ENCODE measurements at regions not wholly inside any gene's neighbourhood (a gene's known extent, or its start where the extent isn't known, plus 50 kb on each side); places are given as distances from the start of the nearest gene placed in this dataset.

DNA sequence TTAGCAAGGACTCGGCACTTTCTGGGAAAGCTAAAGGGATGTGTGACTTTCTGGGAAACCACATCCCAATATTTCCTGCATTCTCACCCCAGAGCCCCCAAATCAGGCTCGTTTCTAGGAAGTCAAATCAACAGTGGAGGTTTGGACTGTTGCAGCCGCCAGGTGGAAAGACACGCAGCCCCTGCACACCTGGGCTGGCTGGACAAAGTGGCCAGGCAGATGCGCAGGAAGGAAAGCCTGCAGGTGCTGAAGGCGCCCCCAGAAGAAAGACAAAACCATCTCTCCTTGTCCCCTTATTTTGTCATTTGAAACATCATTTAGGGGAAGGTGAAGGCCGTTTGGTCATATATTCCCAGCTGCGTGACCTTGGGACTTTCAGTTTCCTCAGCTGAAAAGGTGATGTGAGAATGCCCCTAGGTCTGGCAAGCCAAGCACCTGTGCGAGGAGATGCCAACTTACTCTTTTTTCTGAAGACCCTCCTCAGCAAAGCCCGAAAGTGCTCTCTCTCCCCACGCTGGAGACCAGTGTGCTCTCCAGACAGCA lies 97.9 kb upstream of the CPEB4 start:
- no peaks in the 10 kb centered on the region for H3K36me3 ChIP-seq
- TF ChIP-seq, protein P1, sequence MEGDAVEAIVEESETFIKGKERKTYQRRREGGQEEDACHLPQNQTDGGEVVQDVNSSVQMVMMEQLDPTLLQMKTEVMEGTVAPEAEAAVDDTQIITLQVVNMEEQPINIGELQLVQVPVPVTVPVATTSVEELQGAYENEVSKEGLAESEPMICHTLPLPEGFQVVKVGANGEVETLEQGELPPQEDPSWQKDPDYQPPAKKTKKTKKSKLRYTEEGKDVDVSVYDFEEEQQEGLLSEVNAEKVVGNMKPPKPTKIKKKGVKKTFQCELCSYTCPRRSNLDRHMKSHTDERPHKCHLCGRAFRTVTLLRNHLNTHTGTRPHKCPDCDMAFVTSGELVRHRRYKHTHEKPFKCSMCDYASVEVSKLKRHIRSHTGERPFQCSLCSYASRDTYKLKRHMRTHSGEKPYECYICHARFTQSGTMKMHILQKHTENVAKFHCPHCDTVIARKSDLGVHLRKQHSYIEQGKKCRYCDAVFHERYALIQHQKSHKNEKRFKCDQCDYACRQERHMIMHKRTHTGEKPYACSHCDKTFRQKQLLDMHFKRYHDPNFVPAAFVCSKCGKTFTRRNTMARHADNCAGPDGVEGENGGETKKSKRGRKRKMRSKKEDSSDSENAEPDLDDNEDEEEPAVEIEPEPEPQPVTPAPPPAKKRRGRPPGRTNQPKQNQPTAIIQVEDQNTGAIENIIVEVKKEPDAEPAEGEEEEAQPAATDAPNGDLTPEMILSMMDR (IDR thresholded peaks at IDR 0.05) = no peak

DNA sequence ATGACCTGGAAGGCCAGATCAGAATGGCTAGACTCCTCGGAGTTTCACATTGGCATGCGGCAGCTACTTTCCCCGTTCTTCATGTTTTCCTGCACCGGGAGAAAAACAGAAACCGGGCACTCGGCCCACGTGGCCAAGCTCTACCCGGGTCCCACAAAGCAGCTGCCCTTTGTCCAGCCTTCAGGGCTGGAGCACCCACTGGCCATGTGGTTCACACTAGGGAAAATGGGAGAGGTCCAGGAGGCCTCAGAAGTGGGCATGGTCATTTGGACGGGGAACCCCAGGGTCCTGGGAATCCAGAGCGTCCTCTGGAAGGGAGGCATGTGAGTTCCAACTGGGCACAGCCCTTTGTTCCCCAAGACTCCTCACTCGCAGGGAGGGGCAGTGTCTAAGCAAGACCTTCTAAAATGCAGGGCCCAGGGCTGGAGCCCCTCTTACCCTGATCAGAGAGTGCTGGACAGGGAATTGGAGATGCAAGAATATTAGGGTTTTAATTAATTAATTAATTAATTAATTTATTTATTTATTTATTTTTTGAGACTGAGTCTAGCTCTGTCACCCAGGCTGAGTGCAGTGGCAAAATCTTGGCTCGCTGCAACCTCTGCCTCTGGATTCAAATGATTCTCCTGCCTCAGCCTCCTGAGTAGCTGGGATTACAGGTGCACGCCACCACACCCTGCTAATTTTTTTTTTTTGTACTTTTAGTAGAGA lies 97.2 kb upstream of the CPEB4 start:
- TF ChIP-seq, protein P1 (IDR thresholded peaks at IDR 0.05) = no peak
- DNase-seq (ENCODE audit: low spot score) = no peak
- no peaks in the 10 kb centered on the region for H3K9me3 ChIP-seq
- H3K27me3 ChIP-seq = no peaks in the 10 kb centered on the region
- H3K36me3 ChIP-seq = no peaks in the 10 kb centered on the region
- no peak overlapping the region for H3K27ac ChIP-seq
- no peaks in the 10 kb centered on the region for H3K4me1 ChIP-seq
- H3K4me3 ChIP-seq = no peak overlapping the region

More for the DNA sequence above, 97.9 kb upstream of the CPEB4 start:
- Histone ChIP-seq H3K9me3 (no peaks in the 10 kb centered on the region), H3K4me1 (no peaks in the 10 kb centered on the region), H3K27me3 (no peaks in the 10 kb centered on the region), H3K27ac (no peak overlapping the region), H3K4me3 (no peak overlapping the region)
- DNase-seq (ENCODE audit: low spot score) = no peak

DNA sequence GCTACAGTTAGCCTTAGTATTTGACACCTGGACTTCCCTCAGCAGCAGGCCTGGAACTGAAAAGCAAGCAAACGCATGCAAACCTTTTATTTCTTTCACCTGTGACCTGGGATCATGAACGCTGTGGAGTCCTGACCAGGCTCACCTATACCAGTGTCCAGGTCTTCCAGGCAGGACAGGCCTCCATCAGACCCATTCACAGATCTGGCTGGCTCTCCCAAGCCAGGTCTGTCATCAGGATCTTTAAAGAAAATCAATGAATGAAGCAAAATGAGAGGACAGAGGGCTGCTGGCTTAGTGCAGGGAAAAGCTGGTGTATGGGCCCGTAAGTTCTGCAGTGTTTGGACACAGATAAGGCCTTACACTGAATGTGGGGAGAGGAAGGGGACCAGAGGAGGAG lies 96.3 kb upstream of the CPEB4 start:
- no peaks in the 10 kb centered on the region for H3K27me3 ChIP-seq
- H3K9me3 ChIP-seq = no peaks in the 10 kb centered on the region
- H3K4me1 ChIP-seq = no peaks in the 10 kb centered on the region
- TF ChIP-seq, protein P1 (IDR thresholded peaks at IDR 0.05) = no peak
- H3K36me3 ChIP-seq = no peaks in the 10 kb centered on the region
- no peak for DNase-seq (ENCODE audit: low spot score)
- H3K27ac ChIP-seq = no peak overlapping the region
- no peak overlapping the region for H3K4me3 ChIP-seq

DNA sequence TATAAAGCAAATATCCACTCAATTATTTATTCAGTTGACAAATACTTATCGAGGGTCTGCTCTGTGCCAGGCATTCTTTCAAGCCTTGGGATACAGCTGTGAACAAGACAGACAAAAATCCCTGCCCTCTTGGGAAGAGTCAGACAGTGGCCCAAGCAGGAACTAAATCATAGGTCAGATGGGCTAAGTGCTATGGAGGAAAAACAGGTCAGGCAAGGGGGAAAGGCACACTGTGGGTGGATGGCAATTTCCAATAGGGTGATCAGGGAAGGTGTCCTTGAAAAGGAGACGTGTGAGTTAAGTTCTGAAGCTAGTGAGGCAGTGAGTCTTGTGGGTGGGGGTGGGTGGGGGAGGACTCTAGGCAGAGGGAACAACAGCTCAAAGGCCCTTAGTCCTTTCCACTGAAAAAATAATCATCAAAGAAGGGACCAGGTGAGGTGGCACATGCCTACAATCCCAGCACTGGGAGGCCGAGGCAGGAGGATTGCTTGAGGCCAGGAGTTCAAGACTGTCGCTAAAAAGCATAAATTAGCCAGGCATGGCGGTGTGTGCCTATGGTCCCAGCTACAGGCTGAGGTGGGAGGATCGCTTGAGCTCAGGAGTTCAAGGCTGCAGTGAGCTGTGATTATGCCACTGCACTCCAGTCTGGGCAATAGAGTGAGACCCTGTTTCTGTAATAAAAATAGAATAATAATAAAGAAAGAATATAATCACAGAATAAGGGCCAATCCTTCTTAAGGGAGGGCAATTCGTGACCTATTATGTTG lies 95.2 kb upstream of the CPEB4 start:
- no peaks in the 10 kb centered on the region for H3K36me3 ChIP-seq

DNA sequence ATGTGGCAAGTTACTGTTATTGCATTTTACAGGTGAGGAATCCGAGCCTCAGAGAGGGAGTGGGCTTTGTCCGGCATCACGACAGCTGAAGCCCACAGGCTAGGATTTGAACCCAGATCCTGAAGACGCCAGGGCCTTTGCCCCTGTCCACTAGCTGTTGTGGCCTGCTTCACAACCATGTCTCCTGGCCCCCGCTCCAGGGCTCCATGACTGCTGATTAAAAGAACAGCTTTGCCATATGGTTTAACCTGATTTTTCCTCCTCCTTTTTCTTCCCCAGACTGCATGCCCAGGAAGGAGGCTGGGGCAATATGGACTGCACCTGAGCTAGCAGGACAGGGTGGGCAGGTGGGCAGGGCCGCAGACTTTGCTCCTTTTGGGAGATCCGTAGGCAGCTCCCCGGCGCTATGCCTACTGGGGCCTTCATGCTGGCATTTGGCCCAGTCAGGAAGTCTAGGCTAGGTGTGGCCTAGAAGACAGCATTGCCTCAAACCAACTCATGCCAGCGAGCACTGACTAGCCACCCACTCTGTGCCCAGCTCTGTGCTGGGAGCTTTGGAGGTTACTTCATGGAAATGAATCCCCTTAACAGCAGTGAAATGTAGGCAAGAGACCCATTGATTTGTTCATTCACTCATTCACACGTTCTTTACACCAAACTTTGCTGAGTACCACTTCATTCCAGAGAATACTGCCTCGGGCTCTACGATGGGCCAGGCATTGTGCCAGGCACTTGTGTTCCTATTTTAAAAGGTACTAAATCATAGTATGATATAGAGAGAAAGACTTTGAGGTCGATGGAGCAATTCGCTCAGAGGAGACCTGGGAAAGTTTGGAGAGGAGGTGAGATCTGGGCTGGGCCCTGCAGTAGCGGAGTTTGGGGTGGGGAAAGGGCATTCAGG lies 94.3 kb upstream of the CPEB4 start:
- no peak overlapping the region for H3K4me3 ChIP-seq
- TF ChIP-seq, protein P1 (IDR thresholded peaks at IDR 0.05) = no peak

More for the DNA sequence above, 95.2 kb upstream of the CPEB4 start:
- peaks cover 0 to 2% of the 10 kb centered on the region in 2 donors for H3K4me1 ChIP-seq
- no peaks in the 10 kb centered on the region for H3K9me3 ChIP-seq
- TF ChIP-seq, protein P1 (IDR thresholded peaks at IDR 0.05) = no peak
- DNase-seq (ENCODE audit: low spot score) = no peak
- H3K27ac ChIP-seq = no peak overlapping the region
- no peaks in the 10 kb centered on the region for H3K27me3 ChIP-seq
- no peak overlapping the region for H3K4me3 ChIP-seq

More for the DNA sequence above, 94.3 kb upstream of the CPEB4 start:
- no peaks in the 10 kb centered on the region for H3K9me3 ChIP-seq
- H3K27me3 ChIP-seq = no peaks in the 10 kb centered on the region
- DNase-seq (ENCODE audit: low spot score) = no peak
- no peak overlapping the region for H3K27ac ChIP-seq
- no peaks in the 10 kb centered on the region for H3K36me3 ChIP-seq
- peaks cover 0 to 7% of the 10 kb centered on the region in 2 donors for H3K4me1 ChIP-seq

All from right atrium auricular region (tissue), 2 donors.